ENCODE measurements at regions not wholly inside any gene's neighbourhood (a gene's known extent, or its start where the extent isn't known, plus 50 kb on each side); places are given as distances from the start of the nearest gene placed in this dataset.

GRCh38 chr16:35532576-35532975 is 2073.2 kb downstream of the TP53TG3F start:
- H3K4me1 Mint-ChIP-seq (ENCODE audit: low read depth), result no peaks in the 10 kb centered on the region
- TF ChIP-seq CTCF (IDR thresholded peaks at IDR 0.05; ENCODE audit: unreplicated experiment), result no peak
- H3K27me3 Mint-ChIP-seq, result no peaks in the 10 kb centered on the region
- DNase-seq (ENCODE audit: low spot score, unreplicated experiment), result no peak
- H3K9me3 Mint-ChIP-seq (ENCODE audit: low read depth), result peaks cover 39% of the 10 kb centered on the region
- H3K4me3 Mint-ChIP-seq (ENCODE audit: low read depth), result no peak overlapping the region
- H3K27ac Mint-ChIP-seq, result no peak overlapping the region
- peaks cover 2% of the 10 kb centered on the region for H3K36me3 Mint-ChIP-seq (ENCODE audit: insufficient read depth)

- Mint-ChIP-seq H3K36me3 (ENCODE audit: insufficient read depth) (peaks cover 2% of the 10 kb centered on the region), H3K4me3 (ENCODE audit: low read depth) (no peak overlapping the region), H3K27ac (no peak overlapping the region), H3K27me3 (no peaks in the 10 kb centered on the region), H3K9me3 (ENCODE audit: low read depth) (peaks cover 38% of the 10 kb centered on the region), H3K4me1 (ENCODE audit: low read depth) (no peaks in the 10 kb centered on the region)
- DNase-seq (ENCODE audit: low spot score, unreplicated experiment), result no peak
- TF ChIP-seq CTCF (IDR thresholded peaks at IDR 0.05; ENCODE audit: unreplicated experiment), result no peak
Measured at GRCh38 chr16:35533683-35534082, 2074.3 kb downstream of the TP53TG3F start.

GRCh38 chr16:35543486-35543885 is 2084.1 kb downstream of the TP53TG3F start:
- Mint-ChIP-seq H3K27ac (no peak overlapping the region), H3K4me1 (ENCODE audit: low read depth) (no peaks in the 10 kb centered on the region), H3K9me3 (ENCODE audit: low read depth) (peaks cover 41% of the 10 kb centered on the region), H3K27me3 (no peaks in the 10 kb centered on the region), H3K36me3 (ENCODE audit: insufficient read depth) (no peaks in the 10 kb centered on the region), H3K4me3 (ENCODE audit: low read depth) (no peak overlapping the region)
- no peak for TF ChIP-seq CTCF (IDR thresholded peaks at IDR 0.05; ENCODE audit: unreplicated experiment)
- DNase-seq (ENCODE audit: low spot score, unreplicated experiment), result no peak

GRCh38 chr16:35552763-35553162 is 2093.4 kb downstream of the TP53TG3F start:
- no peak for DNase-seq (ENCODE audit: low spot score, unreplicated experiment)
- Mint-ChIP-seq H3K36me3 (ENCODE audit: insufficient read depth) (peaks cover 2% of the 10 kb centered on the region), H3K27ac (no peak overlapping the region), H3K4me3 (ENCODE audit: low read depth) (no peak overlapping the region), H3K27me3 (no peaks in the 10 kb centered on the region), H3K4me1 (ENCODE audit: low read depth) (no peaks in the 10 kb centered on the region), H3K9me3 (ENCODE audit: low read depth) (peaks cover 42% of the 10 kb centered on the region)
- no peak for TF ChIP-seq CTCF (IDR thresholded peaks at IDR 0.05; ENCODE audit: unreplicated experiment)

GRCh38 chr16:35557731-35558130 is 2098.3 kb downstream of the TP53TG3F start:
- peaks cover 2% of the 10 kb centered on the region for H3K36me3 Mint-ChIP-seq (ENCODE audit: insufficient read depth)

More at GRCh38 chr16:35557731-35558130, 2098.3 kb downstream of the TP53TG3F start:
- Mint-ChIP-seq H3K27ac (no peak overlapping the region), H3K4me3 (ENCODE audit: low read depth) (no peak overlapping the region), H3K9me3 (ENCODE audit: low read depth) (peaks cover 54% of the 10 kb centered on the region), H3K27me3 (no peaks in the 10 kb centered on the region), H3K4me1 (ENCODE audit: low read depth) (no peaks in the 10 kb centered on the region)
- no peak for TF ChIP-seq CTCF (IDR thresholded peaks at IDR 0.05; ENCODE audit: unreplicated experiment)
- DNase-seq (ENCODE audit: low spot score, unreplicated experiment), result no peak

Data from progenitor cell of endocrine pancreas (in vitro differentiated cells).